ENCODE measurements at regions not wholly inside any gene's neighbourhood (a gene's known extent, or its start where the extent isn't known, plus 50 kb on each side); places are given as distances from the start of the nearest gene placed in this dataset.

DNA sequence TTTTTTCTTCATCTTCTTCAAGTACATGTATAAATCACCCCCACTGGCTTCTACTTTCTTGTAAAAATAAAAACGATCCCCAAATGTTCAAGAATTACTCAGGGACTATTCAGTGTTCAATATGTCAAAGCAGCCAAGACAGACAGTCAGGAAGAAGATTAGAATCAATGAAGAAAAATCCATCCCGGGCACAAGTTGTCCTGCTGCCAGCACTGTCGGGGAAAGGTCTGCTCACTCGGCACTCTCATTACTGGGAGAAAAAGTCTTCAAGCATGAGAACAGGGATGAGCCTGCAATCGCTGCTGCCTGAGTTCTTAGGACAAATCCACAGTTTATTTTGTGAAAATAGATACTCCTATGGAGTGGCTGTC is 482.8 kb upstream of the KLHL29 start:
- no peak for TF ChIP-seq POLR2A (IDR thresholded peaks at IDR 0.05)
- TF ChIP-seq CTCF (IDR thresholded peaks at IDR 0.05 in 4 of 5, conservative IDR thresholded peaks at IDR 0.05 in 1 of 5): no peak

Measured in gastrocnemius medialis (tissue), 4 donors.